ENCODE measurements at regions not wholly inside any gene's neighbourhood (a gene's known extent, or its start where the extent isn't known, plus 50 kb on each side); places are given as distances from the start of the nearest gene placed in this dataset.

GRCh38 chr3:160163229-160163878 is 61.9 kb upstream of the C3orf80 start:
- H3K4me3 ChIP-seq (ENCODE audit: low read depth, low read length): no peak overlapping the region
- peak; percentile 31 for TF ChIP-seq CTCF (IDR thresholded peaks at IDR 0.05; ENCODE audit: insufficient read depth, low read length, poor library complexity, severe bottlenecking)
- no peaks in the 10 kb centered on the region for H3K36me3 ChIP-seq (ENCODE audit: control insufficient read depth, insufficient read depth, low read length)
- no peaks in the 10 kb centered on the region for H3K27me3 ChIP-seq (ENCODE audit: control insufficient read depth, insufficient read depth, low read length)
- no peak for DNase-seq (ENCODE audit: low read depth)

DNA sequence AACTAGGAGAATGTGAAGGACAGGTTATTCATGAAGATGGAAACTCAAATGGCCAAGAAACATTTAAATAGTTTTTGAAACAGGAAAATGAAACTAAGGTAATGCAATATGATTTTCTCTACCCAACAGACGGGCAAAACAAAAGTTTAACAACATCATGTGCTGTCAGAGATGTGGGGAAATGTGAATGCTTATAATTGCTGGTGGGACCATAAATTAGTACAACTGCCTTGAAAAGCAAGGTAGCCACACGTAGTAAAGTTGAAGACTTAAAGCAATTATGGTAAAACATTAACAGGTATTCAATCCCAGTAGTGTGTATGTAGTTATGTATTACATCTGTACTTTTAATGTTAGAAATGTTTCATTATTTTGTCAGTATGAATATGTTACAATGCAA is 57.0 kb upstream of the C3orf80 start:
- H3K27me3 ChIP-seq (ENCODE audit: control insufficient read depth, insufficient read depth, low read length): no peaks in the 10 kb centered on the region
- no peak for DNase-seq (ENCODE audit: low read depth)
- H3K4me3 ChIP-seq (ENCODE audit: low read depth, low read length): no peak overlapping the region
- no peak for TF ChIP-seq CTCF (IDR thresholded peaks at IDR 0.05; ENCODE audit: insufficient read depth, low read length, poor library complexity, severe bottlenecking)
- no peaks in the 10 kb centered on the region for H3K36me3 ChIP-seq (ENCODE audit: control insufficient read depth, insufficient read depth, low read length)

GRCh38 chr3:160169139-160169976 is 55.9 kb upstream of the C3orf80 start:
- DNase-seq (ENCODE audit: low read depth): peak; percentile 79
- no peak overlapping the region for H3K4me3 ChIP-seq (ENCODE audit: low read depth, low read length)

GRCh38 chr3:160170409-160171370 is 54.5 kb upstream of the C3orf80 start:
- no peaks in the 10 kb centered on the region for H3K36me3 ChIP-seq (ENCODE audit: control insufficient read depth, insufficient read depth, low read length)
- TF ChIP-seq CTCF (IDR thresholded peaks at IDR 0.05; ENCODE audit: insufficient read depth, low read length, poor library complexity, severe bottlenecking): no peak
- no peak overlapping the region for H3K4me3 ChIP-seq (ENCODE audit: low read depth, low read length)
- H3K27me3 ChIP-seq (ENCODE audit: control insufficient read depth, insufficient read depth, low read length): no peaks in the 10 kb centered on the region
- no peak for DNase-seq (ENCODE audit: low read depth)

More at GRCh38 chr3:160169139-160169976, 55.9 kb upstream of the C3orf80 start:
- no peak for TF ChIP-seq CTCF (IDR thresholded peaks at IDR 0.05; ENCODE audit: insufficient read depth, low read length, poor library complexity, severe bottlenecking)
- Histone ChIP-seq H3K27me3 (ENCODE audit: control insufficient read depth, insufficient read depth, low read length) (no peaks in the 10 kb centered on the region), H3K36me3 (ENCODE audit: control insufficient read depth, insufficient read depth, low read length) (no peaks in the 10 kb centered on the region)

DNA sequence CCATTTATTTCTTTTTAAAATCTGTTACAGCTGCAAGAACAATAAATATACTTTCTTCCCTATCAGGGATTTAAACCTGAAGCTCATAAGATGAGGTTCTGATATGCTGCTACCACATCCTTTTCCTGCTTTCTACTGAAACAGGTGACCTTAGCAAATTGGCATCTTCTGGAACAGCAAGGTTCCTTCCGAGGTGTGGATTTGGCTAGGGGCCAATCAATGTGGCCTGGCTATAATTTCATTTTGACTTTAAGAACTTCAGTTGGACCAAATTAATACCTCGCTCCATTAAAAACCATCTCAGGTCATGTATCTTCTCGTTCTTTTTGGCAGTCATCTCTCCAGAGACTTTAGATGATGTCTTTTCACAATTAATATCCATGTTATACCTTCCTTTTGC is 53.4 kb upstream of the C3orf80 start:
- Histone ChIP-seq H3K4me3 (ENCODE audit: low read depth, low read length) (no peak overlapping the region), H3K36me3 (ENCODE audit: control insufficient read depth, insufficient read depth, low read length) (no peaks in the 10 kb centered on the region), H3K27me3 (ENCODE audit: control insufficient read depth, insufficient read depth, low read length) (no peaks in the 10 kb centered on the region)
- DNase-seq (ENCODE audit: low read depth): no peak
- no peak for TF ChIP-seq CTCF (IDR thresholded peaks at IDR 0.05; ENCODE audit: insufficient read depth, low read length, poor library complexity, severe bottlenecking)
